ENCODE measurements at regions not wholly inside any gene's neighbourhood (a gene's known extent, or its start where the extent isn't known, plus 50 kb on each side); places are given as distances from the start of the nearest gene placed in this dataset.

- Histone ChIP-seq H3K27ac (no peak overlapping the region), H3K9me3 (no peaks in the 10 kb centered on the region), H3K4me1 (no peaks in the 10 kb centered on the region), H3K36me3 (no peaks in the 10 kb centered on the region), H3K4me3 (no peak overlapping the region), H3K27me3 (no peaks in the 10 kb centered on the region)
- in situ Hi-C loops (cut with MboI; ENCODE audit: low sequenced_read_pairs in 4 of 4), result no loop called here
- intact Hi-C loops (cut with DNase I; ENCODE audit: low total_unique reads), result no loop called here
- no peak for TF ChIP-seq CTCF (IDR thresholded peaks at IDR 0.05 in 4 of 5, conservative IDR thresholded peaks at IDR 0.05 in 1 of 5)
- TF ChIP-seq POLR2A (IDR thresholded peaks at IDR 0.05), result no peak
- DNase-seq (no peak), ATAC-seq (no peak)
Observed at GRCh38 chr5:51053361-51053760, 329.9 kb upstream of the ISL1 start.

GRCh38 chr5:51060953-51061352, 322.3 kb upstream of the ISL1 start:
- H3K27me3 ChIP-seq, result no peaks in the 10 kb centered on the region
- DNase-seq, result no peak
- no peak overlapping the region for H3K27ac ChIP-seq
- H3K4me1 ChIP-seq, result no peaks in the 10 kb centered on the region
- TF ChIP-seq POLR2A (IDR thresholded peaks at IDR 0.05), result no peak
- TF ChIP-seq CTCF (IDR thresholded peaks at IDR 0.05 in 4 of 5, conservative IDR thresholded peaks at IDR 0.05 in 1 of 5), result no peak
- intact Hi-C loops (cut with DNase I; ENCODE audit: low total_unique reads), result no loop called here
- in situ Hi-C loops (cut with MboI; ENCODE audit: low sequenced_read_pairs in 4 of 4), result no loop called here
- no peak for ATAC-seq
- H3K4me3 ChIP-seq, result no peak overlapping the region
- peaks cover 0 to 6% (median 0%) of the 10 kb centered on the region in 3 donors for H3K9me3 ChIP-seq
- no peaks in the 10 kb centered on the region for H3K36me3 ChIP-seq

- ATAC-seq, result no peak
- H3K4me1 ChIP-seq, result no peaks in the 10 kb centered on the region
- TF ChIP-seq CTCF (IDR thresholded peaks at IDR 0.05 in 4 of 5, conservative IDR thresholded peaks at IDR 0.05 in 1 of 5) (no peak), POLR2A (IDR thresholded peaks at IDR 0.05) (no peak)
- in situ Hi-C loops (cut with MboI; ENCODE audit: low sequenced_read_pairs in 4 of 4) (no loop called here), intact Hi-C loops (cut with DNase I; ENCODE audit: low total_unique reads) (no loop called here)
- H3K27ac ChIP-seq, result no peak overlapping the region
- H3K36me3 ChIP-seq, result no peaks in the 10 kb centered on the region
- no peaks in the 10 kb centered on the region for H3K27me3 ChIP-seq
- no peak overlapping the region for H3K4me3 ChIP-seq
- no peak for DNase-seq
- H3K9me3 ChIP-seq, result no peaks in the 10 kb centered on the region
Observed at GRCh38 chr5:51072937-51073336, 310.3 kb upstream of the ISL1 start.

GRCh38 chr5:51082741-51083140, 300.5 kb upstream of the ISL1 start:
- TF ChIP-seq POLR2A (IDR thresholded peaks at IDR 0.05) (no peak), CTCF (IDR thresholded peaks at IDR 0.05 in 4 of 5, conservative IDR thresholded peaks at IDR 0.05 in 1 of 5) (no peak)
- H3K4me3 ChIP-seq, result no peak overlapping the region
- H3K9me3 ChIP-seq, result no peaks in the 10 kb centered on the region
- H3K27me3 ChIP-seq, result no peaks in the 10 kb centered on the region
- no peak for DNase-seq
- H3K27ac ChIP-seq, result no peak overlapping the region
- intact Hi-C loops (cut with DNase I; ENCODE audit: low total_unique reads) (no loop called here), in situ Hi-C loops (cut with MboI; ENCODE audit: low sequenced_read_pairs in 4 of 4) (no loop called here)
- H3K4me1 ChIP-seq, result no peaks in the 10 kb centered on the region
- H3K36me3 ChIP-seq, result no peaks in the 10 kb centered on the region
- ATAC-seq, result no peak

- Histone ChIP-seq H3K27me3 (no peaks in the 10 kb centered on the region), H3K27ac (no peak overlapping the region), H3K4me1 (no peaks in the 10 kb centered on the region), H3K36me3 (no peaks in the 10 kb centered on the region), H3K4me3 (no peak overlapping the region), H3K9me3 (no peaks in the 10 kb centered on the region)
- intact Hi-C loops (cut with DNase I; ENCODE audit: low total_unique reads), result no loop called here
- DNase-seq (no peak), ATAC-seq (no peak)
- in situ Hi-C loops (cut with MboI; ENCODE audit: low sequenced_read_pairs in 4 of 4), result no loop called here
- TF ChIP-seq CTCF (IDR thresholded peaks at IDR 0.05 in 4 of 5, conservative IDR thresholded peaks at IDR 0.05 in 1 of 5) (no peak), POLR2A (IDR thresholded peaks at IDR 0.05) (no peak)
Observed at GRCh38 chr5:51091816-51092215, 291.4 kb upstream of the ISL1 start.

Measured in gastrocnemius medialis (tissue), 4 donors.